MM.1S (cell line): ENCODE measurements at regions not wholly inside any gene's neighbourhood (a gene's known extent, or its start where the extent isn't known, plus 50 kb on each side); places are given as distances from the start of the nearest gene placed in this dataset.

ENCODE experiments used
- CTCF ChIP-seq: fragments of 300-600 bp; sonication (generic); IDR thresholded peaks from 2 replicates; pipeline ENCODE4 v1.5.1; 2016; ENCODE audit warnings: antibody characterized with exemption, low read length, mixed read lengths
- EZH2 ChIP-seq: fragments of 300-600 bp; sonication (generic); optimal IDR thresholded peaks from 2 replicates; pipeline ENCODE3; 2017; ENCODE audit warnings: low read depth, mild to moderate bottlenecking, antibody characterized with exemption, low read length, mixed read lengths
- EZH2phosphoT487 ChIP-seq: fragments of 300-600 bp; sonication (generic); IDR thresholded peaks from 2 replicates; pipeline ENCODE4 v1.6.1; 2018; ENCODE audit warnings: antibody characterized with exemption, low read length

DNA sequence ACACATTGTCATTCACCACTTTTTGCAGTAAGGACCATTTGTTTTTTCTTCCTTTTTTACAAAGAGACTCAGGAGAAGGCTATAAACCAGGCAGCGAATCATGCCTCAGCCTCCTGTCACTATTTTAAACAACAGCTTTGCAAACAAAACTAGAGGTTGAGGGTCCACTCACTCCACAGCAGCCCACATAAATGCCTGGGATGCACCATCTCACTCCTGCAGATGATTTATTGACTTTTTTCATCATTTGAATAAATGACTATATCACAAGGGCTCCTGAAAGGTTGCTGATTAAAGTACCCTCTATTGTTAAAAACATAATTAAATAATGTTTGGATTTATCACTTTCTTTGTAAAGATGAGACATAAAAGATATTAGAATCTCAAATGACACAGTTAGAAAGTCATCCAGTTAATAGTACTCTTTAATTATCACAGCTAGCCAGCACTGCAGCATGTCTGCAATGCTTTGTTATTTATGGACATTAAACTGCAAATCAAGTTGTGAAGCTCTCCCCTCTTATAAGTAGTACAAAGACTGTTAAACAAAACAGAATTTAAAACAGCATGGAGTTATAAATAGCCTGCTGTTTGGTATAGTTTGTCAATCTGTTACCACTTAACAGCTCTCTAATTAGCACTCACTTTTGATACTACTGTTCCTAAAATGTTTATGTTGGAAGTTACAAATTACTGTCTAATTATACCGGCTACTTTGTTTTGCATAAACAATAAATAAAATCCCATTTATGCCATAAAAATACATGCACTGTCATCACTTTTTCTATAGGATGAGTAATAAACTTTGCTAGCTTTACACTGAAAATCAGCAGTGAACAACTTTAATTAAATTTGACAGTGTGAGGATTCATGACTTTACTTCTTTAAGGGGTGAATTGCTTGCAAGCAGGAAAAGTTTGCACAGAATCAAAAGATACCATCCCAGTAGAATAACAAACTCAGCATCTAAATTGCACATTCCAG is 853.2 kb downstream of the UQCRFS1 start:
- TF ChIP-seq CTCF (no peak), EZH2 (no peak), EZH2phosphoT487 (no peak)
